Right lung (tissue), 2 donors: ENCODE measurements at regions not wholly inside any gene's neighbourhood (a gene's known extent, or its start where the extent isn't known, plus 50 kb on each side); places are given as distances from the start of the nearest gene placed in this dataset.

Experiments
- DNase-seq, 2 donors: peaks; one replicate each; pipeline ENCODE4 v3.0.0-alpha.2; 2013

DNA sequence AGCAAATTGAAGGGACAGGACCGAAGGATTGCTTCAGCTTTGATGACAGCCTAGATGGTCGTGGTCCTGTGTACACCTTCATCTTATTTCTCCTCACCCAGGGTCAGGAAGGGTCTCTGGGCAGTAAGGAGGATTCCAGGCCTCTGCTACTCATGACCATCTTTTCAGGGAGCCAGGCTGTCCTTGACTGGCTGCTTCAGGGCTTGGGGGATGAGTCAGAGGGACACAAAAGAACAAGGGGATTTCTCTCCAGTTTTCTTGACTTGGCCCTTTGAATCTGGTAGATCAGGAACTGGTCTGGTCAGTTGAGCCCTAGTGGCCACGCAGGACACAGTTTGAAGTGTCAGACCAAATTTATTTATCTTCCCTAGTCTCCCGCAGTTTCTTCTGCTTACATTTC, 402.1 kb upstream of the CHD6 start:
- DNase-seq = no peak

DNA sequence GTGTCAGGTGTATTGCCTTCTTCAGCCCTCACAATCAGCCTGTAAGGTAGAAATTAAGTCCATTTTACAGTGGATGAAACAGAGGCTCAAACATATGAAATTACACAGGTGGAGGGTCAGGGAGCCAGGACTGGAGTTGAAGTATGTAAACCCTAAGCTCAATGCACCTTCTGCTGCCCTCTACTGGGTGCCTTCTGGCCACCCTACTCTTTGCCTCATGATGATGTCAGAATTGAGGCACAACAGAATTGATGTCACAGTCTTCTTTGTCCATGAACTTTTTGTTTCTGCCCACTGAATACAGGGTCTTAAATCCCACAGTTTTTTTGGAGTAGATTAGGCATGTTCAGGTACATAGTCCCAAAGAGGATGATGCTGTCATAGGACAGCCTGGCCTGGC, 400.8 kb upstream of the CHD6 start:
- DNase-seq = no peak

DNA sequence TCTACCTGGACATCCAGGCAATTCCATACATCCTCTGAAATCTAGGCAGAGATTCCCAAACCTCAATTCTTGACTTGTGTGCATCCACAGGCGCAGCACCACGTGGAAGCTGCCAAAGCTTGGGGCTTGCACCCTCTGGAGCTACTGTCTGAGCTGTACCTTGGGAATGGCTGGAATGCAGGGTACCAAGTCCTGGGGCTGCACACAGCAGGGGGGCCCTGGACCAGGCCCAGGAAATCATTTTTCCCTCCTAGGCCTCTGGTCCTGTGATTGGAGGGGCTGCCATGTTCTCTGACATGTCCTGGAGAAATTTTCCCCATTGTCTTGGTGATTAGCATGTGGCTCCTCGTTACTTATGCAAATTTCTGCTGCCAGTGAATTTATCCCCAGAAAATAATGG, 391.9 kb upstream of the CHD6 start:
- DNase-seq = no peak

DNA sequence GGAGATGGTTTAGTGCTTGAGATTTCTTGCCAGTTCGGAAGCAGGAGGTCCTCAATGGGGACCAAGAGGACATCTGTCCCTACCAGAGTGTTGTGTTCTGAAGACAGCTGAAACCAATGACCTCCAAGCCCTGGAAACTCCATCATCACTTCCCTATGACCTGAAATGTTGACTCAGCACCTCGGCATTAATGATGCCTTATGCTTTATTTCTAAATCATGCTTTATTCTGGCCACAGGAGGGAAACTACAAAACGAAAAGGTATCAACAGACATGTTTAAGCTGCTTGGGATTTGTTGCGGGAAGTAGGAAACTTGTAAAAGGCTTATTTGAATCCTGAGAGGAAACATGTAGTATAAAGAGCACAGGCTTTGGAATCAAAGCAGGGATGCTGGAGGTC, 389.1 kb upstream of the CHD6 start:
- no peak for DNase-seq

DNA sequence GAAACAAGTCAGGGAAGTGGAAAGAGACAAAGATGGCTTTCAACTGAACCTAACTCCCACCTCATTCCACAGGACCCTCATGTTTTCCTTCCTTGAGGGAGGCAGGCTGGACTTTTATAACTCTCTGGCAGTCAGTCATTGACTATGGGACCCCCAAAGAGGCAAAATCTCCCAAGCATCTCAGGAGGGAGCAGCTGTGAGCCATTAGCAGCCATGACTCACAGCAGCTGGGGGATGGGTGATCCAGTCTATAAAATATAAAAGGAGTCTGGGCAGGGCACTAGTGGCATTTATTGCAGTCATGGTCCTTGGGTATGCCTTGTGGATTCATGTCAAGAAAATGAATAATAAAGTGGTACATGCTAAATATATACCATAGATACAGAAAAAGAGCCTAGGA, 387.0 kb upstream of the CHD6 start:
- no peak for DNase-seq

DNA sequence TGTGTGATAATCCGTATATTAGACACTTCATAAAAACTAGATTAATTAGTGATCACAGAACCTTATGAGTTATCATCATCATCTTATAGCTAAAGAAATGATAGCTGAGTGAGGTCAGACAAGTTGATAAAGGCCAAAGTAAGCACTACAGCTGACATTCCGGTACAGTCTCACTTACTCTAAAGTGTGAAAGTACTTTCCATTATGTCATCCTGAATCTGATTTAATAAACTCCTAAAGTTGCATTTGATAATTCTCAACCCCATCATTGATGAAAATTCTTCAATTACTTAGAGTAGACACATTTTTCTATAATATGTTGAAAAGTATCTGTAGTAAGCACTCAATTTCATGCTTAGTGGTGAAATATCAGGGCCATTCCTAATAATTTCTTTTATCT, 385.2 kb upstream of the CHD6 start:
- DNase-seq = no peak

DNA sequence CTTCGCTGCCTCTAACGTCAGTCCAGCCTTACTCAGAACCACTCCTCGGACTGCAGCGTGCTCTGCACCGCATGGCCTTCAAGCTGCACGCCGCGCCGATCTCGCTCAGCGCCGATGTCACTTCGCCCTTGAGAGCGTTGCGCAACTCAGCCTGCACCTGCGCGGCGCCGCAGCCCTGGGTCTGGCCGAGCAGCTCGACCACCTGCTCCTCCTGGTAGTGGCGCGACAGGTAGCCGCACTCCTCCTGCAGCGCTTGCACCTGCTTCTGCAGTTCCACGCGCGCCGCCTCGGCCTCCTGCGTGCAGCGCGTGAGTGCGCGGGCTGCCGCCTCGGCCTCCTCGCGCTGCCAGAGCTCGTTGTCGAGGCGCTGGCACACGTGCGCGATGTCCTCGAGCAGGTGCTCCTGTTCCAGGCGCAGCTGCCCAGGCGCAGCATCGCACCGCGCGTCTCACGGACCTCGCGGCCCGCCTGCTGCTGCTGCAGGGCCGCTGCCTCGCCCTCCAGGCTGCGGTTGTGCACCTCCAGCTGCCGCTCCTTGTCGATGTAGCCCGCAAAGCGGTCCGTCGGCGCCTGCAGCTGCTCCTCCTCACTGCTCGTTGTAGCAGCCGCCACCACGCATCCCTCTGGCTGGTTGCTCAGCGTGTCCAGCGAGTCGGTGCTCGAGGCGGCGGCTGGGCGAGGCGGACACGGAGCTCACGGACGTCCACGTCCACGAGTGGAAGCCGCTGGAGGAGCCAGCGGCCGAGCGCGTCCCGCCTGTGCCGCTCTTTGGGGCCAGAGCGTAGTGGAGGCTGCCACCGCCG, 380.6 kb upstream of the CHD6 start:
- DNase-seq = no peak

DNA sequence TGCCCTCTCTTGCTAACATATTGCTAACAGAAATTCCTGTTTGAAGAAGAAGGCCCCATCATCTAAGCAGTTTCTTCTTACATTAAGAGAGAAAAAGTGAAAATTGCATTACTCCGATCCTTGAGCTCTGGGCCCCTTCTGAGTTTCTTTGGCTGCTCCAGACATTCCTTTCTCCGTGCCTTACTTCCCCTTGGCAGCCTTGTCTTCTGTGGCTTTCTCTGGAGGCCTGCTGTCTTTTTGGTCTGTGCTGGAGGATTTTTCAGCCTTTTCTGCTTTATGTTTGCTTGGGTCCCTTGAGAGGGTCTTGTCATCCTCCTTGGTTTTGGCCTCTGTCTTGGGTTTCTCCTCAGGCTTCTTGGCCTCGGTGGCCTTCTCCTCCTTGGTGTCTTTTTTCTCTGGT, 378.8 kb upstream of the CHD6 start:
- DNase-seq = no peak

DNA sequence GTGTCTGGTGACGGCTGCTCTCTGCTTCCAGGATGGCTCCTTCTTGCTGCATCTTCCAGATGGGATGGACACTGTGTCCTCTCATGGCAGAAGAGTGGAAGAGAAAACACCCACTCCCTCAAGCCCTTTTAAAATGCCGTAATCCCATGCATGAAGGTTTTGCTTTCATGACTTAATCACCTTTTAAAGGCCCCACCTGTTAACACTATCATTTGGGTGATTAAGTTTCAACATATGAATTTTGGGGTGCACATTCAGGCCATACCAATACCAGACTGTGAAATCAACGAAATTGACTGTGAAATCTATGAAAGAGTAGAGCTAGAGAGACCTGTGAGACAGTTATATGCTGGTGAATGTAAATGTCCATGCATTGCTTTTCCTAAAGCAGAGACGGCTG, 374.3 kb upstream of the CHD6 start:
- DNase-seq = no peak

DNA sequence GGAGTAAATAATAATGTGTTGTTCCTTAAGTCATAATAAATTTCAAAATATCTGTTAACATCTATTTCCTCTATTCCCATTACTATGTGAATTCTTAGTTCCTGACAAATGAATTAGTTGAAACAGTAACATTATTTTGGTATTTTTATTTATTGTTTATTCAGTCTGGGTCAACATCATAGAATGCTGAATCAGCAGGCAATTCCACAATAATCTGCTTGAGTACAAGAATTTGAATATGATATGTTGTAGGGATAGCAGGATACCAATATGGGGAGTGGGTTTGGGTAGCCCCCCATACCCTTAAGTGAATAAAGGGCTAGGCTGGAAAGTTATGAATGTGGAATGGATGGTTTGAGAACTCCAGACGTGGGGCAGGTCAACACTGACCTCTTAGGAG, 373.2 kb upstream of the CHD6 start:
- no peak for DNase-seq

DNA sequence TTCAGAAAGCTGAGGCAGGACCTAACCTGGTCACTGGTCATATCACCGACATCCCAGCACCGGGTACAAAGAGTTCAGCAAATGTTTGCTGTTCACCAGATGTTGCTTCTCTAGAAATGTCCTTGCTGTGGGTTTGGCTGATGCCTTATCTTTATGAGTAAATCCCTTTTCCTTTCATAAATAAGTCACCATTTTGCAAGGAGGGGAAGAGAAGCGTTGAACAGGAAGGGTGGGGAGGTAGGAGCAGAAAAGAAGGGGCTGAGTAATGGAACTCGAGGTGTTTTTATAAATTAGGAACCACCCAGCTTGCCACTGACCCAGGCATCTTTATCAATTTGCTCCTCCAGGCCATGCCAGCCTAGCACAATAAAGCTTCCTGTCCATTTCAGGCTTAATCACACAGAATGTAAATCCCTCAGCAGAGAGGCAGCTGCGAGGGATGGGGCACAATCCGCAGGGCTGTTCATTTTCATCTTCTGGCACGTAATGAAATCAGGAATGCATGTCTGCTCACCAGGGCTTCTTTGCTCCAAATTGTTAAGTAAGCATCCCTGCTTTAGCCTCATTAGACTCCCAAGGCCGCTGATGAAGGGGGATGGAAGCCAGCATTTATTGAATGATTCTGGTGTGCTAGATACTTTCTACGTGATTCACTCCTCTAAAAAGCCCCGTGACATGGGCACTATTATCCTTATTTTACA, 371.9 kb upstream of the CHD6 start:
- no peak for DNase-seq

DNA sequence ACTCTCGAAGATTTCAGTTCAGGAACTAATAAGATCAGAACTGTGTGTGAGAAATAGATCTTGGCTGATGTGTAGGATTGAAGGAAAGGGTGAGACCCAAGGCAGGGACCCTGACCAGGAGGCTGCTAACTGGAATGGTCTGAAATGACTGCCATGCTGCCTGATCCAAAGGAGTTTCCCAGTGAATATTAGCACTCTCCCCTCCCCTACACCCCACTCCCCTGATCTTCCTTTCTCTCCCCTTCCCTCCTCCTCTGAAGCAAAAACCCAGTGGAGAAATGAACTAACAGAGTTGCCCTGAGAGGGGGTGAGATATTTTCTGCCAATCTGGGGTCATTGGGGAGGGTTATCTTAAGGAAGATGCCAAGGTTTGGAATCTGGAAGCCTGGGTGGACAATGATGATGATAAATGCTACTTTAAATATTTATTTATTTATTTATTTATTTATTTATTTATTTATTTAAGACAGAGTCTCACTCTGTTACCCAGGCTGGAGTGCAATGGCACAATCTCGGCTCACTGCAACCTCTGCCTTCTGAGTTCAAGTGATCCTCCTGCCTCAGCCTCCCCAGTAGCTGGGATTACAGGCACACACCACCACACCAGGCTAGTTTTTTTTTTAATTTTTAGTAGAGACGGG, 371.0 kb upstream of the CHD6 start:
- DNase-seq = no peak

DNA sequence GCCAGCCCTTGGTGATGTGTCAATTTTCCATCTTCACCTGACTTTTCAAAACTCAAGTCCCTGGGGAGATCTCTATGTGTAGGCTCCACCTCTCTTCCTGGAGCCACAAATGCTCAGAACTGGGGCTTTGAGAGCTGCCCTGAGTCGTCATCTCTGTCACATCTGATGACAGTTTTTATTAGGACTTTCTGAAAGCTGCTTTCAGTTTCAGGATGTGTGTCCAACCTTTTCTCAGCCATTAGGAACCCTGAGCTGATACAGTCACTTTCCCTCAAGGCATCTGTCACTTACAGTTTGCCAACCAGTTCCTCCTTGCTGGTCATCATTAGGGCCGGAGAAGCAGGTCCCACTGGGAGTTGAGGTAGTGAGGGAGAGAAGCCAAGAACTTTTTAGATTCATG, 365.9 kb upstream of the CHD6 start:
- no peak for DNase-seq

DNA sequence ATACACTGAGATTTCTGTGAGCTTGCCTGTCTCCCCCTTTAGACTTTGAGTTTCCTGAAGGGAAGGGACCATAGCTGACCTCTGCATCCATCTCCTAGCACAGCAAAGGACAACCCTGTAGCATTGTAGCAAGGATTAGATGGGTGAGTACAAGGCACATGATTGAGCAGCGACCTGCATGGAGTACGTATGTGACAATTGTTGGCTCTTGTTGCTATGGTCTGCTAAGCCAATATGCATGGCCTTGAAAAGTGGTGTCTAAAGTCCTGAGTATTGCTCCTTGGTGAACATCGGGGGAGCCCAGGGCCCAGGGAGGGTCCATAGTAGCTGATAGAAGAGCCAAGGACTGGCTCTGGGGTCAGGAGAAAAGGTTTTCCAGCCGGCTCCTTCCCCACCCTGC, 365.0 kb upstream of the CHD6 start:
- no peak for DNase-seq

DNA sequence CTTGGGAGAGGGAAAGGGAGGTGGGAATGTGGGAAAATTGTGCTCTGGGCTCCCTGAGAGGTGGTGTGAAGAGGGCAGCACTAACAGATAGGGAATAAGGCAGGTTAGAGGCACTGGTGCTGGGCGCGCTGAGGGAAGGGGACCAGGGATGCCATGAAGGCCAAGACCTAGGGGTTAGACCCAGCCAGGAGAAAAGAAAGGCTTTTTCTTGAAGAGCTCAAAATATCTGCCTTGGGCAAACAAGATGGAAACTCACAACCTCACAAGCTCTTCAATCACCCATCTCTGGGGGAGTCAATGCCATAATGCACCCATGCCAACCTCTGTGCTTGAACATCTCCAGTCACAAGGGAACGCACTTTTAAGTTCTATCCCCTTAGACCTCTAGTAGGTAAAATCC, 363.6 kb upstream of the CHD6 start:
- DNase-seq = no peak

DNA sequence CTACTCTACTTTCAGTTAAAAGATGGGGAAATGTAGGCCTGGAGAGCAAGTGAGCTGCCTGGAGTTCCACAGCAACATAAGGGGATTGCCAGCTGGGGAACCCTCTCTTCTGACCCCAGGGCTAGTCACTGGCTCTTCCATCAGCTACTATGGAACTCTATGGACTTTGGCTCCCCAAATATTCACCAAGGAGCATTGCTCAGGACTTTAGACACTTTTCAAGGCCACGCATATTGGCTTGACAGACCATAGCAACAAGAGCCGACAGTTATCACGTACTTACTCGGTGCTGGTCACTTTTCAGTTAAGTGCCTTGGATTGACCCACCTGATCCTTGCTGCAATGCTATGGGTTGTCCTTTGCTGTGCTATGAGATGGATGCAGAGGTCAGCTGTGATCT, 360.7 kb upstream of the CHD6 start:
- no peak for DNase-seq

DNA sequence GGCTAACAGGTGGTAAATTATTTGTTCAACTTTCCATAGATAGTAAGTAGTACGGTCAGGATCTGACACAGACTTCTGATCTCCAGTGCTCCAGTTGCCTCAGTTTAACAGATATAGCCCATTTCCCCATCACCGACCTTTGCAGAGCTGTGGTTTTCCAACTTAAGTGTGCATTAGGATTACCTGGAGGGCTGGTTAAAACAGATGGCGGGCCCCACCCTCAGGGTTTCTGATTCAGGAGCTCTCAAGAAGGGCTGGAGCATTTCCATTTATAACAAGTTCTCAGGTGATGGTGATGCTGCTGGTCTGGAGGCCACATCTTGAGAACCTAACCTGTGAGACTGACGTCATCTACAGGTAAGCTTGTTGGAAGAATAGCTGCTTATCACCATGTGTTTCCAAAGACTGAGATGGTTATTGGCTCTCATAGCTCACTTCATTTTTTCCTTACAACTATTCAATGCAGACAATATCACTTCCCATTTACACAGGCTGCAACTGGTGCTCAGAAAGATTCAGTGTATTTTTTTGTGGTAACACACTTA, 360.1 kb upstream of the CHD6 start:
- no peak for DNase-seq

DNA sequence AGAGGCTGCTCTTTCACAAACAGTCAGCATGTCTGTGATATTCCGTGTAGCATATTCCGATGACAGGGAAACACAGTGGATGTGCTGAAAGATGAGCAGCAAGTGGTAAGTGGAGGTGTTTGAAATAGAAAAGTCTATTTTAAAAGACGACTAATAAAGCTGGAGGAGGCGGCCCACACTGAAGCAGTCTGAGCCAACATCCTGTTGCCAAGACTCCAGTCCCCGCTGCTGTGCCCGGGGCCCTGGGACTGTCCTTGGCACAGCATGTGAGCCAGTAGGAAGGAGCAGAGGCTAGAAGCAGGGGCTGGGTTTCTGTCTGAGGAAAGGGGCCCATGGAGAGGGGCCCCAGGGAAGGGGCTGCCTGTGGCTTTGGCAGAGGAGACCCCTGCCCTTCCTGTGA, 351.5 kb upstream of the CHD6 start:
- no peak for DNase-seq

DNA sequence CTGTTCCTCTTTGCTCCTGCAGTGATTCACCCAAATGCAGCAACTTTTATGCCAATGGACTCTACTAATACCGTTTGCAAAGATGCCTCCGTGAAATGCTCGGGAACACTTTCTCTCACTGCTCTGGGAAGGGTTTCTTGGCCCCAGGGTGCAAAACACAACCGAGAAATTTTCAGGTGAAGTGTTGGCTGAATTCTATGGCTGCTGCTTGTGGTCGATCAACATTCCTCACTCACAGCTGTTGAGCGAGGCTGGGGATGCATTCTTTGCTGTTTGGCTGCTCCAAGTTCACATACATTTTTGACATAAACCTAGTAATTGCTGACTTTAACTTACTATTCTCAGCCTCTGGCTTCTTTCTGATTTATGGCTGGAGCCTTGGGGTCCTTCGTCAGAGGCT, 342.0 kb upstream of the CHD6 start:
- no peak for DNase-seq

DNA sequence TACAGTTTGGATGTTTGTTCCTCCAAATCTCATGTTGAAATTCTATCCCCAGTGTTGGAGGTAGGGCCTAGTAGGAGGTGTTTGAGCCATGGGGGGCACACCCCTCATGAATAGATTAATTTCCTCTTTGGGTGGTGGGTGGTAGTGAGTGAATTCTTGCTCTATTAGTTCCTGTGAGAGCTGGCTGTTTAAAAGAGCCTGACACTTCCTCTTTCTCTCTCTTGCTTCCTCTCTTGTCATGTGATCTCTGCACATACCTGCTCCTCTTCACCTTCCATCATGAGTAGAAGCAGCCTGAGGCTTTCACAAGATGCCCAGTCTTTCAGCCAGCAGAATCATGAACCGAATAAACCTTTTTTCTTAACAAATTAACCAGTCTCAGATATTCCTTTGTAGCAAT, 340.2 kb upstream of the CHD6 start:
- no peak for DNase-seq

DNA sequence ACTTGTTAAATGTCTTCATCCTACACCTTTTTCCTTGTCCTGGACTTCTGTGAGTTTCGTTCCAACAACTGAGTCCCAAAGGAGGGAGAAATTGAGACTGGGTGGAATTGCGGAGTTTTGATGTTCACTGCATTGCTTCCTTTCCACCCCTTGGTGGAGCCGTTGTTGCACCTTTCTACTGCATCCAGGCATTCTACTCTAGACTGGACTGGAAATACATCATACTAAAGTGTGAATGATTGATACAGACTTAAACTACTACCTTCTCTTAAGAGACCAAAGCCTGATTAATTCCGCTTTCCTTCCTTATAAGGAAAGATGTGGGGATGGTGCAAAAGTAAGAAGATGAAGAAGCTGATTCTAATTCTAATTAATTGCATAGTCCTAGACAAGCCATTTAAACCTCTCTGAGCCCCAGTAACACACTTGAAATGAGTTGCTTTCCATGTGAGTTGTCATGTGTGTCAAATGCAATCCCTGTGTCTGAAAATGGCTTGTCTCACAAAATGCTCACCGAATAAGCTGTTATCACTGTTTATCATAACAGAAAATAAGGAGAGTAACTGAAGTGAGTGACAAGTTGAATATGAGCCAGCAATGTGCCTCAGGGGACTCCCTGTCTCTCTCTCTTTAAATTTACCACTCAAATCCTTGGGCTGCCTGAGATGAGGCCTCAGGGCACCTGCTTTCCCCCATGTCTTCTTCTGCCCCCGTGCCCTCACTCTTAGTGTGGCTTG, 338.3 kb upstream of the CHD6 start:
- DNase-seq = no peak

DNA sequence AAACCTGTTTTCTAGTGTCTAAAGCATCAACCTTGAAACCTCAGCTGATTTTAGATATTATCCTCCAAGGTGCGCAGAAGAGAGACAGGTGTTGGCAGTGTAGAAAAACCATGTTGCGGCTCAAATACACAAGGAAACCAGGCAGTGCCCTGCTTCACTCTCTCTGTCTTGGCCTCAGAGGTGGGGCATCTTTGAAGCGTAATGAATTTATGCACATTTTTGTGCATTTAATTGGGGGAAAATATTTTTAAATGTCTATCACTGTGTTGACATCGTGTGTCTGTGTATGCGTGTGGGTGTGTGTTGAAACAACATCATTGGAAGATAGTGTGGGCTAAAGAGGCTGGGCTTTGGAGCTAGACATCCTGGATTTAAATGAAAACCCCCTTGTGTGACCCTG, 334.0 kb upstream of the CHD6 start:
- DNase-seq = no peak
